CD4-positive, alpha-beta T cell treated with Interleukin-6 for 4 hours (primary cell): ENCODE measurements at regions not wholly inside any gene's neighbourhood (a gene's known extent, or its start where the extent isn't known, plus 50 kb on each side); places are given as distances from the start of the nearest gene placed in this dataset.

Experiments used
- DNase-seq: peaks from one replicate; pipeline ENCODE4 v3.0.0-alpha.2; 2020; ENCODE audit warnings: mixed read lengths

DNA sequence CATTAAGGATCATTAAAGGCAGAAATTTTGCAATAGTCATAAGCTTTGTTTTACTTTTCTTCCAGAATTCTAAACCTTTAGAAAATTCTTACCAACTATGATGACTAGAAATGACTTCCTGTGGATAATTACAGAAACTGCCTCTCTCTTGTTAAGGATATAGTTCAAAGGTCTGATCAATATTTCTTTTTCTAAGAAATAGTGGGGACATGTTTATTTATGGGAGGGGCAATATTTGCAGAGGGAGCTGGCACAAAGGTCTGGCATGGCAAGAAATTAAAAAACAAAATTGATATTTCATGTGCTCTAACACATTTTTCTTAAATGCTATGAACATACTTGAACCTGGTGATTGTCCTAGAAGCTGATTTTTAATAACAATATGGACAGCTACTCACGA, 448.9 kb downstream of the KCTD8 start:
- no peak for DNase-seq

DNA sequence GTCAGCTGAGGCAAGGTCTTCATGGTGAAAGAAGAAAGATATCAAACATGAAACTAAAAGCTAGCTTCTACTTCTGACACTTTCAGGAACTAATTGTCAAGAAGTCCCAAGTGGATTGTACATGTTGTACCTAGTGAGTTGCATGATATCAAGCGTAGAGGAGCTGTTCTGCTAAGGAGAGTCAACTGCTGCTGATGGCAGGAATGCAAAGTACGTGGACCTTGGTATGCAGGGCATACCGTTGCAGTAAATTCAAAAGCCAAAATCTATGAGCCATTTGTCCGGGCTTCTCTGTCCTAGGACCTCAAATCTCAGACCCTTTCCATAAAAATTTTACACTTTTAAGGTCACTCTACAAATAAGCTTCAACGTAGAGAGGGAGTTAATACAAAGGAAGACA, 446.2 kb downstream of the KCTD8 start:
- no peak for DNase-seq

DNA sequence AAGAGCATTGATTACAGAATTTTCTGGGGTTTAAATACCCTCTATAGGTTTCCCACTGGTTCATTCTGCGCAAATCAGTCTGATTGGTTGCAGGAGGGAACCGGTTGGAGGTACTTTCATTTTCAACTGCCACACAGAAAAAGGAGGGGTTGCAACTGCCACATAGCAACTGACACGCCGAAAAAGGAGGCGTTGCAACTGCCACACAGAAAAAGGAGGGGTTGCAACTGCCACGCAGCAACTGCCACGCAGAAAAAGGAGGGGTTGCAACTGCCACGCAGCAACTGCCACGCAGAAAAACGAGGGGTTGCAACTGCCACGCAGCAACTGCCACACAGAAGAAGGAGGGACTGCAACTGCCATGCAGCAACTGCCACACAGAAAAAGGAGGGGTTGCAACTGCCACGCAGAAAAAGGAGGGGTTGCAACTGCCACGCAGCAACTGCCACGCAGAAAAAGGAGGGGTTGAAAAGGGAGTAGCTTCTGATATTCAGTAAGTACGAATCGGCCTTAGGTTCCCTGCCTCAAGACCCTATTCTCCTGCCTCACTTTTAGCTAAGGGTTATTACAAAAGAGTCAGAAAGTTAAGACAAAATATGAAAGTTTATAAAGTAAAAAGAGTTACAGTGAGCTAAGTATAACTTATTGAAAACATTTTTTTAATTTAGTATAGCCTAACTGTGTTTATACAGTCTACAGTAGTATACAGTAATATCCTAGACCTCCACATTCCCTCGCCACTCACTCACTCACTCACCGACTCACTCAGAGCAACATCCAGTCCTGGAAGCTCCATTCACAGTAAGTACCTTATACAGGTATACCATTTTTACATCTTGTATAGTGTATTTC, 431.8 kb downstream of the KCTD8 start:
- no peak for DNase-seq

DNA sequence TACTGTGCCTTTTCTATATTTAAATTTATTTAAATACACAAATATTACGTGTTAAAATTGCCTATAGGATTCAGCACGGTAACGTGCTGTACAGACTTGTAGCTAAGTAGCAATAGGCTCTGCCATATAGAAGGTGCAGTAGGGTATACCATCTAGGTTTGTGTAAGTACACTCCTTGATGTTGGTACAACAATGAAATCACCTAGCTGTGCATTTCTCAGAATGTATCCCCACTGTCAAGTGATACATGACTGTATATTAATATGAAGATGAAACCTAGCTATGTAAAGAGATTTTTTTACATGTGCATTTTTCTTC, 431.2 kb downstream of the KCTD8 start:
- DNase-seq, result no peak

DNA sequence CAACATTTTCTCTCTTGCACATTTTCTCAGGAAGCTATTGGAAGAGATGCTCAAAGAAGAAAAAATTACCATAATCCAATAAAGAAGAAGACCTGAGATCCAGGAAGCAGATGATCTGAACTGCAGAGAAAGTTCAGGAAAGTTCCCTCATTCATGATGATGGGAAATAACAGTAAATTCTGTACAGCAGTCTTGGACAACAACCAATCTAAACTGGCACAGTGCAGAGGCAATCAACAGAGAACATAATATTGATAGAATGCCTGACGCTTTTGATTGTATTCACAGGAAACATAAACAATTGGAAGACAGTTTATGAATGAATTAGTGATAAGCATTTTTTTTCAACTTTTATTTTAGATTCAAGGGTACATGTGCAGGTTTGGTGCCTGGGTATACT, 428.9 kb downstream of the KCTD8 start:
- DNase-seq, result no peak

DNA sequence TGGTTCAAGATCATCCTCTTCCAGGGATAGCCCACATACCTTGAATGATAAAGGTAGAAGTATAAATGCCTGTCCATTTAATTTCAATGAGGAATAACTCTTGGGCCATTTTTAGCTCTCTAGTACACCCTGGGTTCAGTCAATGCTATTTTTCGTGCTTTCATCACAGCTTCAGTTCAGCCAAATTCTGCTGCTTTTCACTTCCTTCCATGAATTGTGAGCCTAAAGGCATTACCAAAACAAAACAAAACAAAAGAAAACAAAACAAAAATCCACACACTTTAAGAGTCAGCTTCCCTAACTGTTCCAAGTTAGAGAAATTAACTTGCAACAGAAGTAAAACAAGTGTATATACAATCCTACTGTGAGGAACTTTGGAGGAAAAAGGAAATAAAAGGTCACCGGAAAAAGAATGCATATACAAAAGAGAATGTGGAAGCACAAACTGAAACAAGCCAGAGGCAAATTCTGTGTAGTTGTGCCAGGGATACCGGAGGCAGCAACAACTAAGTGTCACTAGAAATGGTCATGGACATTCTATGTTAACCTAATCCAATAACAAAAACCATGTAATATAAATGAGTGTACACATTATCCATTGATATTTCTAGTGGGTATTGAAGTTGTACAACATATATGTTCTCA, 423.1 kb downstream of the KCTD8 start:
- no peak for DNase-seq

DNA sequence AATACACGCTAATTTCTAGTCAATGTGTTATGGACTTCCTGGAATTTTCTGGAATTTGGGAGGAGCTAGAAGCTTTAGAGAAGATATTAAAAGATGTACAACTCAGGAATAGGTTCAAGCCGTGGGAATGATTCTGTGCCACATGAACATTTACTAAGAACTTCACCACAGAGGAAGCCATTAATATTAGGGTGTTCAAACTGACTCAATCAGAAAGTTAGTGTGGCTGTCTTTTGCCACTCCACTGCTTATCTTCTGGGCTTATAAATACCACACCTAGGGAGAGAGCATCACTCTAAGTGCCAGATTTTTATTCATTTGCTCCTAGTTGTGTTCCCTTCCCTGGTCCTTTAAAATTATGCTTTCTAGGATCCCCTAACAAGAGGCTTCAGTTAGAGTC, 409.8 kb downstream of the KCTD8 start:
- no peak for DNase-seq

DNA sequence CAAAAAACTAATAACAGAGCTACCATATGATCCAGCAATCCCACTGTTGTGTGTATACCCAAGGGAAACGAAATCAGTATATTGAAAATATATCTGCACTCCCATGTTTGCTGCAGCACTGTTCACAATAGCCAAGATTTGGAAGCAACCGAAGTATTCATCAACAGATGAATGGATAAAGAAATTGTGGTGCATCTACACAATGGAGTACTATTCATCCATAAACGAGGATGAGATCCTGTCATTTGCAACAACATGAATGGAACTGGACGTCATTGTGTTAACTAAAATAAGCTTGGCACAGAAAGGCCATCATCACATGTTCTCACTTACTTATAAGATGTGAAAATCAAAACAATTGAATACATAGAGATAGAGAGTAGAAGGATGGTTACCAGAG, 402.1 kb downstream of the KCTD8 start:
- no peak for DNase-seq

DNA sequence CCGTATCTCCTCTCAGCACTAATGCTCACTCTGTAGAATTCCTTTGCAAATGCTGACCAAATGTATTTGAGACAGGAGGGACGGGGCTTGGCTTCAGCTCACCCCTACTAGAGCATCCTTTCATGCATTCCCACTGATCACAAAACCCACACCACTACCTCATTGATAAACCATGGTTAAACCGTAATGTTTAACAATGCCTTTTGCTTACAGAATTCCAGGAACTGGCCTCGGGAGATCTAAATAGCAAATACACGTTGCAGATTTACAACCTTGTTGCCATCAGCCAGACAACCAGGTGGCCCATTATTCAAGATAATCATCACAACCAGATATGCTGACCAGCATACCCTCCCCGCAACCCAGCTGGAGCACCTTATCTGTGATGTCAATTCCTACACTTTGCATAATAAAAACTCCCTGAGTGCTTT, 391.9 kb downstream of the KCTD8 start:
- no peak for DNase-seq

DNA sequence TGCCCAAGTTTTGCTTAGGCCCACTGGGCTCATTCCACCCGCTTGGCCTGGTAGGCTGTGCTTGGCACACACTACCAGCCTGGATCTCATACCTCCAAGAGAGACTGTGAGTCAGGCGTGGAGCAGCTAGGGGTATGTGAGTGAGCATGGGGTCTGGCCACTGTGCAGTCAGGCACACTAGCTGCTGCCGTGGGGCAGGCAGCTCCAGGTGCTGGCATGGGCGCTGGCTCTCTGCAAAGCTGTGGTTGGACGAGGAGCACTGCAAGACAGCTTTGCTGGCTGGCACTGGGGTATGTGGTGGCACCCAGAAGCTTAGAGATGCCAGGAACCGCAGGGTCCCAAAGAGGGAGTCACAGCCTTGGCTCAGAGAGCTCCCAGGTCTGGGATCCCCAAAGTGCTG, 377.8 kb downstream of the KCTD8 start:
- DNase-seq, result no peak

DNA sequence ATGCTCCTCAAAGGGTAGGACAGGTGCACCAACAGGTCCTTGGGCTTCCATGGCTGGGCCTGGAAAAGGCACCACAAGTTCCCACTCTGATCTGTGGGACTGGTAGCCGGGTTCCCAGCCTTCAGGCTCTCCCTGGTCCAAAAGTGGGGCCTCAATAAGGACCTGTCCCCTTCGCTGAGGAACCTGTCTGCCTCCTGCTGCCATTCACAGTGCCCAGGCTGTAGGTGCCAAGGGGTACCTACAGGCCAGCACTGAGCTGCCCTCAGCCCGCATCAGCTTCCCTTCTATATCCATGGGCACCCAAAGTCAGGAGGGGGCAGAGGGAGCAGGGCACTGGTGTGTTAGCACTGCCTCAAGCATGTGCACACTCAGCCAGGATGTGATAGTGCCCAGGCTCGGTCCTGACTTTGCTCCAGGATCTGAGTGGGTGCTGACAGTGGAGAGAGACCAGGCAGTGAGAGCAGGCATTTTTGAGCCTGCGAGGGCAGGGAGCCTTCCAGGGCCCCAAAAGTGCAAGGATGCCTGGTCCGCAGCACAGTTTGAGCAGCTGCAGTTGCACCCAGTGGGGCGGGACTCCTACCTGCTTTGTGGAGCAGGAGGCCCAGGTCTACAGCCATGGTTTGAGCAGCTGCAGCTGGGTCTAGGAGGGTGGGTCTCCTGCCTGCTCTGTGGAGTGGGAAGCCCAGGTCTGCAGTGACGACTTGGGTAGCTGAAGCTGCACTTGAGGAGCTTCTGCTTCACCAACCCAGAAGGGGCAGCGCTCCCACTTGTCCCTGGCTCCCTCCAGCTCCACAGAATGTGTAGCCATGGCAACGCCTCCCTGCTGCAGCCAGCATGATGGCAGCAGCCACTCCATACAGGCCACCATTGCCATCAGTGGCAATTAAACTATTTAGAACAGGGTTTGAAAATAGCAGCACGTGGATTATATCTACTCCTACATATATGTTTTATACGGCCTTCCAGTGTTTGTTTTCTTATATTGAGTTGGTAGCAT, 376.4 kb downstream of the KCTD8 start:
- DNase-seq, result no peak

DNA sequence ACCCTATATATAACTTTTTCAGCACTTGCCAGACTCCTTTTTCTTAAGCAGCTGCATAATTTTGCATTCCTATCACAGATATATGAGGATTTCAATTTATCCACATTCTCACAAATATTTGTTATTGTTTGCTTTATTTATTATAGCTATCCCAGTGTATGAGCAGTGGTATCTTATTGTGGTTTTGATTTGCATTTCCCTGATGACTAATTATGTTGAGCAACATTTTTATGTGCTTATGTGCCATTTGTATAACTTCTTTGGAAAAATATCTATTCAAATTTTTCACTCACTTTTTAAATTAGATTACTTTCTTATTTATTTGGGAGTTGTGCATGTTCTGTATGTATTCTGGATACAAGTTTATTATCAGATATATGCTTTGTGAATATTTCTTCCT, 361.9 kb downstream of the KCTD8 start:
- no peak for DNase-seq

DNA sequence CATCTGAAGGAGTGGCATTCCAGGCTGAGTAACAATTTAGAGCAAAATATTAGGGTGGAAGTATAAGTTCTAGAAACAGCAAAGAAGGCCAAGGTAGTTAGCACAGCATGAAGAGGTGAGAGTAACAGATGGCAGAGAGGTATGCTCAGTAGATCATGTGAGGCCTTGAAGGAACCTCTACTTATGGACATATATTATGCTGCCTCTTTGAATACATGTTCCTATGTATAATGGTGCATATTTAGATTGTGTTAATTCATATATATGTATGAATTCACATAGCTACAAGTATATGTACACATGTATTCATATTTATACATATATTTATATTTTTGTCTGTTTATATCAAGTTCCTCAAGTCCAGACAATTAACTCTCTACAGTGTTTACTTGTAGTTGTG, 355.2 kb downstream of the KCTD8 start:
- no peak for DNase-seq

DNA sequence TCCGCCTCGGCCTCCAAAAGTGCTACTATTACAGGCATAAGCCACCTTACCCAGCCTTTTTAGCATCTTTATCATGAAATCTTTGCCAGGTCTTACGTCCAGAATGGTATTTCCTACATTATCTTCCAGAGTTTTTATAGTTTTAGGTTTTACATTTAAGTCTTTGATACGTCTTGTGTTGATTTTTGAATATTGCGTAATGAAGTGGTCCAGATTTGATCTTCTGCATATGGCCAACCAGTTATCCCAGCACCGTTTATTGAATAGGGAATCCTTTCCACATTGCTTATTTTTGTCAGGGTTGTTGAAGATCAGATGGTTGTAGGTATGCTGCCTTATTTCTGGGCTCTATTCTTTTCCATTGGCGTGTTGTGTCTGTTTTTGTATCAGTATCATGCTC, 349.6 kb downstream of the KCTD8 start:
- DNase-seq, result no peak

DNA sequence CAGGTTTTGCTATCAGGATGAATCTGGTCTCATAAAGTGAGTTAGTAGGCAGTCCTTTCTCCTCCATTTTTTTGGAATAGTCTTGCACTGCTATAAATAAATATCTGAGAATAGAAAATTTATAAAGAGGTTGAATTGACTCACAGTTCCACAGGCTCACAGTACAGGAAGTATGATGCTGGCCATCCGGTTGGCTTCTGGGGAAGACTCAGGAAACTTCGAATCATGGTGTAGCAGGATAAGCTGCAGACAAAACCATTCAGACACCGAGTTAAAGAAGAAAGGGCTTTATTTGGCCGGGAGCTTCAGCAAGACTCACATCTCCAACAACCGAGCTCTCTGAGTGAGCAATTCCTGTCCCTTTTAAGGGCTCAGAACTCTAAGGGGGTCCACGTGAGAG, 348.2 kb downstream of the KCTD8 start:
- DNase-seq, result no peak

DNA sequence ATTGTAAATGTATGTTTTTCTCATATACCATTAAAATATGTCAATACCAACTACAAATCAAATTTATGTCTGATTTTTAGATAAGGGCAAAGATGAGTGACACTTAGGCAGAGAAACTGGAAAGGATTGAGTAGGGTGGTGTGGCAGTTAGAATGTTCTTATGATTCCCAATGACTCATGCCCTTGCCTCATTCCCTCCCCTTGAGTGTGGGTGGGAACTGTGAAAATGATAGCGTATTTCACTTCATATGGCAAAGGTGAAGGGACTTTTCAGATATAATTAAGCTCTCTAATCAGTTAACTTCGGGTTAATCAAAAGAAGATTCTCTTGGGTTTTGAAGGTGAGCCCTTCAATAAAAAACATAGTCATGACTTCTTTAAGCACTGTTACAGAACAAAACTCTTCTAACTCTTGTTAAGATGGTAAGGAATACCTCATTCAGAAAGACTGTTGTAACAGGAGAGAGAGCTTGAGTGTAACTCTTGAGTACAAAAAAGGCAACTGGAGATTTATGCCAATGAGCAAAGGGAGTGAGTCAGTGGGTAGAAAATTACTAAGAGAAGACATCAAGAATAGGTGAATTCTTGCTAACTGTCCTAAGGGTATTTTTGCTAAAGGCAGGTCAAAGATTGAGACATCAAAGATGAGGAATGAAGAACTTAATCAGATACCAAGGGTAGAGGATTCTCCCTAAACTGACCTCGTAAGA, 329.5 kb downstream of the KCTD8 start:
- DNase-seq, result no peak

DNA sequence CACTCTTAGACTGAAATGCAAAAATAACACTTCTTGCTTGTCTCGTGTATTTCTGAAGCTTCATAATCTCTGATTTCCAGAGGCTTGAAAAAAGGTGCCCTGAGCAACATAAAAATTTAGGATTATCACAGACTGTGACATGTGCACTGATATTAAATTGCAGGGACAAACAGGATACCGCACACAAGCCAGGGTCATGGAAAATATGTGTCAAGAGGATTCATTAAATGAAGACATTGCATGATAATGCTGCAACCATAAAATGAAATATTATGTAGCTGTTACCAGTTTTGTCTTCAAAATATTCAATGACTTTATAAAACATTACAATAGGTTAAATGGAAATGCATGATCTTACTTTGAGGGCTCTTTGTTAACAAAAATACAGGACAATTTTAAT, 328.0 kb downstream of the KCTD8 start:
- DNase-seq, result no peak

DNA sequence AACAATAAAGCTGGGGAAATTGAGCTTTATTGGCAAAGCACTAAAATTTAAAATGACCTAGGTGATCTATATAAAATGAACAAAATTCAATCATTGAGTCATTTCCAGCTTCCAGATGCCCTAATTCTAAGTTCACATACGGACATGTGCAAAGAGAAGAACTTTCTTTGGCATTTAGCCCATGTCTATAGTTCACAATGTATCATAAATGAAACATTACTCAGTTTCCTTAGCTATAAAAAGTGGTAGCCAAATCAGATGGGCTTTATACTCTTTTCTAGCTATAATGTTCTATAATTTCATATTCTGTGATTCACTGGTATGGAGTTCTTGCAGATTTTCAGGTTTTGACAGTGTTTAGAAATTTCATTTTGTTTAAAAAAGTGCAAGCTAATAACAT, 327.4 kb downstream of the KCTD8 start:
- DNase-seq, result no peak
